ENCODE measurements at regions not wholly inside any gene's neighbourhood (a gene's known extent, or its start where the extent isn't known, plus 50 kb on each side); places are given as distances from the start of the nearest gene placed in this dataset.
A peak's percentile ranks its signal among the peaks of the same experiment; 100 is the strongest.
"Not testable (repeated sequence)": the region's sequence is repeated elsewhere in the genome, so short reads cannot be mapped to it uniquely, and the experiment has no call there.

DNA sequence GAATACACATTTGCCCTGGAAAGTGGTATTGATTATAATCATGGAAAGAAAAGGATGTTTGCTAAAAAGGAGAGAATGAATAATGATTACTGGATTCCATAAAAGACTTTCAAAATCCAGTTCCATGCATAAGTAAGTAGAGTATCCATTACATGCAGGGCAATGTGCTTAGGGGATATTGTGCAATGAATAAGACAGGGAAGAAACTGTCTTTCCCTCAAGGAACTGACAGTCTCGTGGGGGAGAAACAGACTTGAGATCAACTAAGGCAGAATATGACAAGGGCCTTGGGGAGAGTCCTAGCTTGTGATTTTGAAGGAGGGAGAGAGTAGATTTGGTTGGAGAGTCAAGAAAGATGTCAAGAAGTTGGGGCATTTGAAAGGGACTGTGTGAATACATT lies 130.6 kb downstream of the SPP2 start:
- DNase-seq = no peak

DNA sequence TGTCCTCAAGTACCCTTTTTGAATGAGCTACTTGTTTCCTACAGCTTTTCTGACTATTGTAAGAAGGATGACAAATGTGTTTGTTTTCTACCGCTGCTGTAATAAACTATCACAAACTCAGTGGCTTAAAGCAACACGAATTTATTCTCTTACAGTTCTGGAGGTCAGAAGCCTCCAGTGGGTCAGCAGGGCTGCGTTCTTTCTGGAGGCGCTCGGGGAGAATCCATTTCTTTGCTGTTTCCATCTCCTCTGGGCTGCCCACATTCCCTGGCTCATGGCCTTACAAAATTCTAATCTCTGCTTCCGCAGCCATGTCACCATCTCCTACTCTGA lies 128.5 kb downstream of the SPP2 start:
- no peak for DNase-seq

DNA sequence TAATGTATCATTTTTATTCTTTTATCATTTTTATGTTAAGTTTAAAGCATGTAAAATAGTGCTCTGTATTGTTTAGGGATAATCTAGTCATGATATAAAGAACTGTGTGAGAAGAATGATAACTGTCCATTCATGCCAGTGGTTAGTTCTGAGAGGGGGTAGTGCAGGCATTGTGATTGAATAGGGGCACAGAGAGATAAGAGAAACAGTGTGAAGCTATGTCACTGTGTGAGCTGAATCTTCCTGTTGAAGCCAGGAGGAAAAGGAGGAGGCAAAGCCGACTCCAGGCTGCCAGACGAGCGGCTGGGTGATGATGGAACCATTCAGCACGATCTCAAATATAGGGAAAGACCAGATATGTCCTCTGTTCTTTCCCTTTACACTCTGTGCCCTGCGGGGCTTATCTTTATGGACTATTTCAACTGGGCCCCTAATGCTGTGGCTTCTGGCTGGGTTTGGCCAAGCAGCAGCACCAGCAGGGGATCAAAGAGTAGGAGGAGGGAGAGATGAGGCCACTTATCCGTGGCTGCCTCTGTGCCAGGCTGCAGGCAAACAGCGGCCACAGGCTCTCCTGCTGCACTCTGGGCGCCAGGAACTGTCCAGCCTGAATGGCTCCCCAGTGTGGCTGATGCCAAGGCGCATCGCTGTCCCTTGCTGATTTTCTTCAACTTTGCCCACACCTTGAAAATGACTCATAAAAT lies 128.0 kb downstream of the SPP2 start:
- DNase-seq = no peak

DNA sequence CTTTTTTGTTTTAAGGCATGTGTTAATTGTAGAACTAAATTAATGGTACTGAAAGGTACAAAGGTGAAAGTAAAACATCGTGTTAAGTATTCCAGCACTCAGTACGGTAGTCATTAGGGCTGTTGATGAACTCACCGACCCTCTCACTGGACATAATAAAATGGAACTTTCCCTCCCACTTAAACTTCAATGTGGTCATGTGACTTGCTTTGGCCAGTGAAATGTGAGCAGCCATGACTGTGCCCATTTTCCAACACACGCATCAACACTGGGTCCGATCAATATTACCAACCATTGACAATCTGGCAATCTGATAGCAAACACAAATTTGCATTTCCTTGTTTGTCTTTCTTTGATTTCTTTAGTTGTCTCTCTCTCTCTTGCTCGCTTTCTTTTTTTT lies 125.1 kb downstream of the SPP2 start:
- DNase-seq = no peak

DNA sequence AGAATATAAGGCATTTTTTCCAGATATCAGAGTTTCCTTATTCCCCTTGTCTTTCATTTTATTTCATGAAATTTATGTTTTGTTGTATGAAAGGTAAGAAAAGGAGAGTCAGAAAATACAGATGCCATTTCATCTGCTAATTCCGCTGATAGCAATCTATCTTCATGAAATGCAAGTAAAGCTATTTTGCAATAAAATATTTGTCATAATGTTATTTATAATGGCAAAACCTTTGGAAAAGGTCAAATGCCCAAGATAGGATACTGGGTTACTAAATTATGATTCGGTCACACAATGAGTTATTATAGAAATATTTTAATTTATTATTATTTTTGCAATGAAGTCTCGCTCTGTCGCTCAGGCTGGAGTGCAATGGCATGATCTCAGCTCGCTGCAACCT lies 124.2 kb downstream of the SPP2 start:
- no peak for DNase-seq

DNA sequence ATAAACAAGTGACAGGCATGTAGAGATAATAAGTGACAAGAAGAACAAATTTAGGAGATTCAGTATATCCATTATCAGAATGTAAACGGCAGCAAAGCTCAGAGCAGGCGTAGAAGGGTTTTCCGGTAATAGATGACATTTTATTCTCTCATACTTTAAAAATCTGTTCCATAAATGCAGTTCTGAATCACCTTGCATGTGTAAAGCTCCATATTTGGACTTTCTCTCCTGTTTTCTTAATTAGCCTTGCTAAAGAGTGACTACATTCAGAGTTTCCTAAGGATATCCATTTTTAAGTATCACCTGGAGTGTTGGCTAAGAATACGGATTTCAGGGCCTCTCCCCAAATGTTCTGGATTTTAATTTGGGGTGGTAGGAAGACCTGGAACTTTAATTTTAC lies 122.0 kb downstream of the SPP2 start:
- no peak for DNase-seq

DNA sequence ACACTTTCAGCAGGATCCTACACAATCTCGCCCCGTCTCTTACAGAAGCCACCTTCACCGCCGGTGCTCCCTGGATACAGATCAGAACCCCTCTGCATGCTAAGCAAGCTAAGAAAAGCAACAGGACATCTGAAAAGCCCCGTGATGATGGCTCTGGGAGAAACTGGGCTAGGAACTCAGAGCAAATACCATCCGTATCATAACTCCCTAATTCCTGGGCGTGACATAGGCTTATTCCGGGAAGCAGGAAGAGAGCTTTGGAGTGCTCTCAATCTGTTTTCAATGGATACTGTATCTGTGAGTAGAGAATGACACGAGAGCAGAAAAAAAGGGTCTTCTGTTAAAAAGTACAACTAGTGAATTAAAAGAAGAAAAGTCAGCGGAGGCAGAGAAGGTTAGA lies 121.6 kb downstream of the SPP2 start:
- no peak for DNase-seq

DNA sequence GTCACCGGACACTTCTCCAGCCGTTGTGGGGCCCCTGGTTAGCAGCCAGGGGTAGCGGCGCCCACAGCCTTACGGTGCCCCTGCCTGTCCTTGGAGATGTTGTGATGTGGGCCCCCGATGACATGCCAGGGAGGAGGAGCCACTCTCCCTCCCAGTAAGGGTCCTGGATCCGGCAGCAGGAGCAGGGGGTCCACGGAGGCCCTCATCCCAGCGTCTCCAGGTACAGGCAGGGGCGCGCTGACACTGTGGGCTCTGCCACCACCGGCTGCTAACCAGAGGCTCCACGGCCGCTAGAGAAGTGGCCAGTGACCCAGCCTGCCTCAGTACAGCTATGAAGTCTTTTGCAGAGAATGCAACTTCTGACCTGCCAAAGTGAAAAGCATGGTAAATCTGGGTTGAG lies 121.2 kb downstream of the SPP2 start:
- DNase-seq = no peak

DNA sequence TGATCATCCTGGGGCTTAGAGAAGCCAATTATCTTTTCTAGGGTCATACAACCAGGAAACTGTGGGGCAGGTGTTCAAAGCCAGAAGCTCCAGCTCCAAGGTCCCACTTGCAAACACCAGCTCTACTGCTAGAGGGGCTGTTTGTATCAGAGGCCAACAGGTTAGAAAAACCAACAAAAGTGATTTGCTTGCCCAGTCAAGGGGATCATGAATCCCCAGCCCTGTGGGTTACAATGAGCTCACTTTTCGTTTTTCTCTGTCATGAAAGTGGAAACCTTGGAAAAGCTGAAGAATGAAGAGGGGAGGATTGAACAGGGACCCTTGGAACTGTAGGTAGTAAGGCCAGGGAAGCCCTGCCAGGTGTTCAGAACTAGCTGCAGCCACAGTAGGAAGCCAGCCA lies 119.2 kb downstream of the SPP2 start:
- DNase-seq = no peak

DNA sequence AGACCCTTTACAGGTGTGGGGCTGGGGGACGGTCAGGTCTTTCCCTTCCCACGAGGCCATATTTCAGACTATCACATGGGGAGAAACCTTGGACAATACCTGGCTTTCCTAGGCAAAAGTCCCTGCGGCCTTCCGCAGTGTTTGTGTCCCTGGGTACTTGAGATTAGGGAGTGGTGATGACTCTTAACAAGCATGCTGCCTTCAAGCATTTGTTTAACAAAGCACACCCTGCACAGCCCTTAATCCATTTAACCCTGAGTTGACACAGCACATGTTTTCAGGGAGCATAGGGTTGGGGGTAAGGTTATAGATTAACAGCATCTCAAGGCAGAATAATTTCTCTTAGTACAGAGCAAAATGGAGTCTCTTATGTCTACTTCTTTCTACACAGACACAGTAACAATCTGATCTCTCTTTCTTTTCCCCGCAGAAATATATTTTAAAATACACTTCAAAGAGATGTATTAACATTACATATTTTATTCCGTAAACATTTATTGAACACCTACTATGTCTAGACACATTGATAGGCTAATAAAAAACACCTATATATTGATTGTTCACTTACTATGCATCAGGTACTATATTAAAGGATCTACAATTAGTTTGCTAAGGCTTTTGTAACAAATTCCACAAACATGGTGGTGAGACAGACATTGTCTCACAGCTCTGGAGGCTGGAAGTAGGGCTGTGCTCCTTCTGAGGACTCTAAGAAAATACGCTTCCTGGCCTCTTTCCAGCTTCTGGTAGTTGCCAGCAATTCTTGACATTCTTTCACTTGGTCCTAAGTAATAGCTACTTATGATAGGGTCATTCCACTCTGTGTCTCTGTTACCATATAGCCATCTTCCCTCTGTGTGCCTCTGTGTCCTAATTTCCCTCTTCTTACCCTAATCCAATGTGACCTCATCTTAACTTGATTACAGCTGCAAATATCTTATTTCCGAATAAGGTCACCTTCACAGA lies 118.4 kb downstream of the SPP2 start:
- DNase-seq = not testable (repeated sequence)

DNA sequence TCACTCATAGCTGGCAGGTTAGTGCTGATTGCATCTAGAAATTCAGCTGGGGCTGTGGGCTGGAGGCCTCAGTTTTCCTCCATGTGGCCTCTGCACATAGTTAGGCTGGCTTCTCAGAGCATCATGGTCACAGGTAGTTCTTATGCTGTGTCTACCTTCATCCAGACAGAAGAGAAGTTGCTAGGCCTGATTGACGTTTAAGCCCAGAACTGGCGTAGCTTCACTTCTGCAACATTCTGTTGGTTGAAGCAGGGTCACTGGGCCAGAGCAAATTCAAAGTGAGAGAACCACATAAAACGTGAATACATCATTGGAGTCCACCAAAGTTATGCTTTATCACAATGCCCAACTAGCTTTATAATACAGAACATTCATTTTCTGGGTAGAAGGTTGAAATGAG lies 116.0 kb downstream of the SPP2 start:
- no peak for DNase-seq

DNA sequence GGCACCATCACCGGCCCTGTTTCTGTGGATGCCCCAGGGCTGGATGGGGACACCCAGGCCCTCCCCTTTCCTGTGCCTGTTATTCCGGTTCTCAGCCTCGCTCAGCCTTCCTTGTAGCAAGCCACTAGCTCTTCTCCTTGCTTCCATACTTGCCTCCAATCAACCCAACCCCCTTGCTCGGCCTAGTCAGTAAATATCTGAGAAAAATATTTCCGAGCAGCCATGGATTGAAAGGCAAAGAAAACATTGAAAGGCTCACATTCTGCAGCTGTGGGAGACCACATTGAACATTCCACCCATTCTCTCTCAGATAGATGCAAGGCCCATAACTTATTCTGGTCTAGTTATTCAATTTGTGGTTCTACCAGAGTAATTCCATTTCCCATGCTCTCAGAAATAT lies 114.9 kb downstream of the SPP2 start:
- no peak for DNase-seq

DNA sequence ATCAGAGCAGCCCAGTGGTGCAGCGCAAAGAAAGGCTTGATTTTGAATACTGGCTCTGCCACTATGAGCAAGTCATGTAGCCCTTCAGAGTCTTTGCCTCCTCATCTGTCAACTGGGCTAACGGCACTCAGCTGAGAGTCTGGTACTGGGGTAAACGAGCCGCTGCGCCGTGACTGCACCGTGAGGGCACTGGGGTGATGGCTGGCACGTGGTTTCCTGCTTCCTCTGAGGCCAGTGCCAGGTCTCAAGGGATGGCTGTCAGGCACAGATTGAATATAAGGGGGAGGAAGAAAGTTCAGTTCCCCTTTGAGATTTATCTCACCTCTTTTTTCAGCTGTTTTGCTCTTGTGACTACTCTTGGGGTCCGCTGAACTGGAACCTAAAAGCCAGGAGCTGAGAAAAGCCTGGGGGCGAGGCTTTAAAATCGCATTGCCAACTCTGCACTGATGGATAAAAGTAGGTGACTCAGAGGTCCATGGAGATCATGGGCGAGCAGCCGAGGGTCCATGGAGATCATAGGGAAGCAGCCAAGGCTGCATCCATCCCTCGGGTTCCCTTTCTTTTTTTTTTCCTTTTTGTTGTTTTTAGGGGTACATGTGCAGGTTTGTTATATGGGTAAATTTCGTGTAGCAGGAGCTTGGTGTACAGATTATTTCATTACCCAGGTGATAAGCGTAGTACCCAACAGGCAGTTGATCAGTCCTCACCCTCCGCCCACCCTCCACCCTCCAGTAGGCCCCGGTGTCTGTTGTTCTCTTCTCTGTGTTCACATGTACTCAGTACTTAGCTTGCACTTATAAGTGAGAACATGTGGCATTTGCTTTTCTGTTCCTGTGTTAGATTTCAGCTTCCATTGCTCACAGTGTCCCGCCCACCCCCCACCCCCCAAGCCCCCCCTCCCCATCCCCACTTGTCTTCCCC lies 114.3 kb downstream of the SPP2 start:
- DNase-seq = peak; percentile 80

DNA sequence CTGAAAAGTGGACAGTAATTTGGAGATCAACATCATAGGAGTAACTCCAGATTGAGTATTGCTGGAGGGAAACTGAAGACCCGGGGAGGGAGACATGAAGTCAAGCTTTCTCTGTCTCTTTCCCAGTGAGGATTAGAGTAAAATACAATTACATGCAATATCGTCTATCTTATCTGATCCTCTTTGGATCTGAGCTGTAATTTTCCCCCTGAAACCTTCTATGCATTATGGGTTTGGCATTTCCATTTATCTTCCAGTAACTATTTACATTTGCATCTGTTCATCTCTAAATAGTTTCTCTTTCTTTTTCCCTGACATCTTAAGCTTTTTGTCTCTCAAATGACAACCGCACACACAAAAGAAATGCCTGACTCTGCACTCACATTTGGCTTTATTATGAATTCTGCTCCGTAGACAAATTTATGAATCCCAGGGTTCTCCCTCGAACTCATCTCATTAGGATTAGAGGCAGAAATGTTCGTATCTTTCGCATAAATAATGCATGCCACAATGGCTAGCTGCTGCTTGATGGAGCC lies 113.1 kb downstream of the SPP2 start:
- no peak for DNase-seq

DNA sequence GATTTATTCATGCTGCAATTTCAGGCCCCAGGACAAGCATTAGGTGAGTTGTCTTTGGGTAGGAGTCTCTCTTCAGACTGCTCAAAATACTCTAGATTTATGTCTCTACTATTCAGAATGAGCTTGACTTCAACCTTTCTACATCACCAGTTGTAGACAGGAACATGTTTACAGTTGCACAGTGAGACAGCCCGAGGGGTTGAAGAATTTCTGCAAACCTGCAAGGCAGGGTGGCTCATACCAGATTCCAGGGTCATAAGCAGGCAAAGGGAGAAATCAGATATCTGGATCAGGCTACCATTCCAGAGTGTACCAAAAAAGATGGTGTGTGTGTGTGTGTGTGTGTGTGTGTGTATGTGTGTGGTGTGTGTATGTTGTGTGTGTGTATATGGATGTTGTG lies 112.4 kb downstream of the SPP2 start:
- DNase-seq = no peak

DNA sequence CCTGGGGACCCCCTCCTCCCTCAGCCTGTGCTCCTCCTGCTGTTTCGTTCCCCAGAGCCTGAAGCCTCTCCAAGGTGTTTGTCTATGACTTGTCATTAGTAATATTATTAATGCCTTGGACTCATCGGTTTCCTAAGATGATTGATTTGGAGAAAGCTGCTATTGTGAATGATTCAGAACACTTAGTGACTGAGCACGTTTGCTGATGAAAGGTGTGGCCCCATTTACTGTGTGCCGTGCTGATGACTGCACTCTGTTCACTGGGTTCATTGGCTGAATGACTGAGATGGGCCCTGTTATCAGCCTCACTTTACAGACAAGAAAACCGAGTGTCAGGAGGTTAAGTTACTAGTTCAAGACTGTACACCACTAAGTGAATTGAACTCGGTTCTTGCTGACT lies 111.4 kb downstream of the SPP2 start:
- no peak for DNase-seq

DNA sequence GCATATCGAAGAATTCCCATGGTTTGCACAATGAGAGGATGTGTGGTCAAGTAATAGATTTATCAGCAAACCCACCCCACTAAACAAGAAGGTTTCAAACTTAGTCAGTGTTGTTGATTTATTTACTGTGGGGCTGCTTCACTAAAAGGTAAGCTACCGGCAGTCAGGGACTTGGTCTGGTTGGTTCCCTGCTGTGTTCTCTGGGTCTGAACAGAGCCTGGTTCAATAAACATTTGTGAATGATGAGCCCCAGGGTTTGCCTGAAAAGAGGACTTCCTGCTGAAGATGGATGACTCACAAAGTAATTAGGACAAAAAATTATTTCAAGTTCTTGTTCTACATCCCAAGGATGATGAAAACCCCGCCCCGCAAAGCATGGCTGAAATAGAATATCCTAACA lies 108.3 kb downstream of the SPP2 start:
- no peak for DNase-seq

DNA sequence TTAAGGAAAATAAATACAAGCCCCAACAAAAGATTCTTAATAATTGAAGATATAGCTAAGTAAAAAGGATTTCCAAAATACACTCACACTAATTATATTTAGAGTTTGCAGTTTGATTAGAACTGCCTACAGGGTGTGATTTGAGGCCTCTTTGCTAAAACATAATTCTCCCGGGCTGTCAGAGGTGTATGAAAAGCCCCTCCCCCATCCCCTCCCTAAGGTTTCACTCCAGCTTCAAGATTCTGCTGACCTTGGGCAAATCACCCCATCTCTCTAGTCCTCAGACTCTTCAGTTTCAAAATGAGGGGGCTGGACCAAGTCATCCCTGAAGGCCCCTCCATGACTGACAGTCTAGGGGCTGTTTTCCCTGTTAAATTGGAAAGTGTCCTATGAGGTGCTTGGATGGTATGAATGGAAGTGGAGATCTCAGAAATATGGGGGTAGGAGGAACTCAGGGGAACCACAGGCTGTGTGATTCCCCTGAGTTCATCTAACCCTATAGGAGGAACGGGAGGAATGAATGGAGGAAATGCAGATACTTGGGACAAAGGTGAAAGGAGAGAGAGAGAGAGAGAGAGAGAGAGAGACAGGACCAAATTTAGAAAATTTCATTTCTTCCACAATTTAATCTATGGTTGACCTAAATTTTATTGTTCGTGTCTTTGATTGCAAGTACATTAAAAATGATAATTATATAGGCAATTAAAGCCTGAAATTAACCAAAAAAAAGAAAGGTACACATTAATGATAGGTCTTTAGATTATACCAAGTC lies 107.5 kb downstream of the SPP2 start:
- DNase-seq = no peak

DNA sequence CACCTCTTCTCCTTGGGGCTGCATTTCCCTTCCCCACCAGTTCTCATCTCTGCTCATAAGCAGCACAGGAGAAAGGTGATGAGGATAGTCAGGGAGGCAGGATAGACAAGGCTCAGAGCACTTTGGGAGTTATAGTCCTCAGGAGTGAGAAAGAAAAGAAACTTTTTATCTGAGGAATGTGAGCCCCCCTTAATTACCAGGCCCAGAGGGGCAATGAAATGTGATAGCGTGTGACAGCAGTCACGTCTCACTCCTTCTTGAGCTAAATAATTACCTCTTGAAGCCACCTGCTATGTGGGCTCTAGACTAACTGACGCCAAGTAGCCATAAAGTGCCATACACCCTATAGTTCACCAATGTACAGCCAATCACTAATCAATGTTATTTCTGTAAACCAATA lies 105.8 kb downstream of the SPP2 start:
- DNase-seq = no peak

DNA sequence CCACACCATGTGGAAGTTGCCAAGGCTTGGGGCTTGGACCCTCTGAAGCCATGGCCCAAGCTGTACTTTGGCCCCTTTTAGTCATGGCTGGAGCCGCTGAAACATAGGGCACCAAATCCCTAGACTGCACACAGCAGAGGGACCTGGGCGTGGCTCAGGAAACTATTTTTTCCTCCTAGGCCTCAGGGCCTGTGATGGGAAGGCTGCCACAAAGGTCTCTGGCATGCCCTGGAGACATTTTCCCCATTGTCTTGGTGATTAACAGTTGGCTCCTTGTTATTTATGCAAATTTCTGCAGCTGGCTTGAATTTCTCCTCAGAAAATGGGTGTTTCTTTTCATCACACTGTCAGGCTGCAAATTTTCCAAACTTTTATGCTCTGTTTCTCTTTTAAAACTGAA lies 102.3 kb downstream of the SPP2 start:
- DNase-seq = not testable (repeated sequence)

DNA sequence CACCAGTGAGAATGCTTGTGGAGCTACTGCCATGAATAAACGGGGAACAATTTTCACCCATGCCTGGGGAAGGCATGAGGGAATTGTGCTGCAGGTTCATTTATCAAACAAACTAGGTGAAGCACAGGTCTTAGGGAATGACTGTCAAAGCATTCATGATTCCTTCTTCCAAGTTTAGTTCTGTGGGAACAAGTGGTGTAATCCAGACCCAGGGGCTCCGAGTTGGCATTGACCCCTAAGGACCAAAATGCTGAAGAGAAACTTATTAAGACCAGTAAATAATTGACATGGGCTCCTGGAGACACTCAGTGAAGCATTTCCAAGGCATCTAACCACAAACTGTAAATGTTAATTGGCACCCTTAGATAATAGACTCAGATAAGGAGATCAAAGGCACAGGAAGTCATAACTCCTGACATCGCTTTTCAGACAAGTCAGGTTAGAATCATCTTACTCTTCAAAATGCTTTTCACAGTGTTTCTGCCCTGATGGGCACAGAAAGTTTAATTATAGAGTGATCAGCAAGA lies 96.9 kb downstream of the SPP2 start:
- no peak for DNase-seq
